Effector memory CD8-positive, alpha-beta T cell (primary cell): ENCODE measurements at regions not wholly inside any gene's neighbourhood (a gene's known extent, or its start where the extent isn't known, plus 50 kb on each side); places are given as distances from the start of the nearest gene placed in this dataset.
A peak's percentile ranks its signal among the peaks of the same experiment; 100 is the strongest.

Experiments used
- ATAC-seq: fragments of 150-1000 bp; cut with Tn5 transposase; replicated peaks from 2 replicates; pipeline ENCODE4 v1.10.0; 2021; ENCODE audit warnings: mild to moderate bottlenecking, moderate library complexity
- DNase-seq, 3 experiments: peaks; one replicate each; pipeline ENCODE4 v3.0.0; 2021
- H3K27ac Mint-ChIP-seq, 2 donors: one replicate each; pipeline ENCODE4 v1.8.0; 2022; ENCODE audit warnings: mild to moderate bottlenecking in 2 of 2, mixed read lengths in 2 of 2, moderate library complexity in 2 of 2
- H3K27me3 Mint-ChIP-seq, 2 donors: one replicate each; pipeline ENCODE4 v1.8.0; 2022; ENCODE audit warnings: mixed read lengths in 2 of 2
- H3K36me3 Mint-ChIP-seq: one replicate; pipeline ENCODE4 v1.8.0; 2022; ENCODE audit warnings: mild to moderate bottlenecking, moderate library complexity, mixed read lengths; ENCODE audit not compliant: insufficient read depth
- H3K4me1 Mint-ChIP-seq, 2 donors: one replicate each; pipeline ENCODE4 v1.8.0; 2022; ENCODE audit warnings: low read depth in 2 of 2, mixed read lengths in 2 of 2
- H3K4me3 Mint-ChIP-seq, 2 donors: one replicate each; pipeline ENCODE4 v1.8.0; 2022; ENCODE audit warnings: mild to moderate bottlenecking in 2 of 2, mixed read lengths in 2 of 2, moderate library complexity in 2 of 2
- H3K9me3 Mint-ChIP-seq, 2 donors: one replicate each; pipeline ENCODE4 v1.8.0; 2022; ENCODE audit warnings: mixed read lengths in 2 of 2

GRCh38 chr5:154566146-154566680 lies 88.2 kb upstream of the HAND1 start:
- DNase-seq (no peak), ATAC-seq (no peak)
- H3K4me1 Mint-ChIP-seq: no peaks in the 10 kb centered on the region
- H3K27ac Mint-ChIP-seq: no peak overlapping the region
- H3K36me3 Mint-ChIP-seq: no peaks in the 10 kb centered on the region
- H3K27me3 Mint-ChIP-seq: peaks cover 33 to 40% of the 10 kb centered on the region in 2 donors
- H3K9me3 Mint-ChIP-seq: no peaks in the 10 kb centered on the region
- no peak overlapping the region for H3K4me3 Mint-ChIP-seq

GRCh38 chr5:154565123-154565522 lies 87.1 kb upstream of the HAND1 start:
- H3K36me3 Mint-ChIP-seq: no peaks in the 10 kb centered on the region
- no peak overlapping the region for H3K4me3 Mint-ChIP-seq
- H3K27ac Mint-ChIP-seq: no peak overlapping the region
- peaks cover 35 to 44% of the 10 kb centered on the region in 2 donors for H3K27me3 Mint-ChIP-seq
- H3K4me1 Mint-ChIP-seq: no peaks in the 10 kb centered on the region
- ATAC-seq: no peak
- H3K9me3 Mint-ChIP-seq: no peaks in the 10 kb centered on the region
- no peak for DNase-seq

GRCh38 chr5:154562244-154562880 lies 84.3 kb upstream of the HAND1 start:
- Mint-ChIP-seq H3K27ac (no peak overlapping the region), H3K4me3 (no peak overlapping the region), H3K9me3 (no peaks in the 10 kb centered on the region), H3K36me3 (no peaks in the 10 kb centered on the region), H3K4me1 (no peaks in the 10 kb centered on the region), H3K27me3 (peaks cover 47 to 57% of the 10 kb centered on the region in 2 donors)
- no peak for DNase-seq
- no peak for ATAC-seq

GRCh38 chr5:154559398-154560276 lies 81.6 kb upstream of the HAND1 start:
- Mint-ChIP-seq H3K4me3 (no peak overlapping the region), H3K36me3 (no peaks in the 10 kb centered on the region), H3K9me3 (no peaks in the 10 kb centered on the region), H3K4me1 (no peaks in the 10 kb centered on the region), H3K27ac (no peak overlapping the region), H3K27me3 (peaks cover 24 to 29% of the 10 kb centered on the region in 2 donors)
- DNase-seq: no peak
- ATAC-seq: no peak

GRCh38 chr5:154557548-154557947 lies 79.5 kb upstream of the HAND1 start:
- no peak overlapping the region for H3K27ac Mint-ChIP-seq
- no peak overlapping the region for H3K4me3 Mint-ChIP-seq
- no peaks in the 10 kb centered on the region for H3K9me3 Mint-ChIP-seq
- ATAC-seq: no peak
- H3K36me3 Mint-ChIP-seq: no peaks in the 10 kb centered on the region
- no peaks in the 10 kb centered on the region for H3K4me1 Mint-ChIP-seq
- peaks cover 15 to 20% of the 10 kb centered on the region in 2 donors for H3K27me3 Mint-ChIP-seq
- DNase-seq: no peak

GRCh38 chr5:154547551-154547950 lies 69.5 kb upstream of the HAND1 start:
- no peaks in the 10 kb centered on the region for H3K9me3 Mint-ChIP-seq
- DNase-seq: no peak
- ATAC-seq: no peak
- peaks cover 3% of the 10 kb centered on the region for H3K36me3 Mint-ChIP-seq
- H3K27ac Mint-ChIP-seq: no peak overlapping the region
- H3K27me3 Mint-ChIP-seq: peaks cover 39 to 51% of the 10 kb centered on the region in 2 donors
- H3K4me3 Mint-ChIP-seq: no peak overlapping the region
- no peaks in the 10 kb centered on the region for H3K4me1 Mint-ChIP-seq

GRCh38 chr5:154546719-154547118 lies 68.7 kb upstream of the HAND1 start:
- Mint-ChIP-seq H3K4me3 (no peak overlapping the region), H3K9me3 (no peaks in the 10 kb centered on the region), H3K36me3 (no peaks in the 10 kb centered on the region), H3K27me3 (peaks cover 38 to 59% of the 10 kb centered on the region in 2 donors), H3K4me1 (no peaks in the 10 kb centered on the region), H3K27ac (no peak overlapping the region)
- DNase-seq (no peak), ATAC-seq (no peak)

- H3K9me3 Mint-ChIP-seq: no peaks in the 10 kb centered on the region
- H3K27me3 Mint-ChIP-seq: peaks cover 31 to 51% of the 10 kb centered on the region in 2 donors
- DNase-seq: no peak
- no peaks in the 10 kb centered on the region for H3K4me1 Mint-ChIP-seq
- H3K27ac Mint-ChIP-seq: peak overlapping the region in 1 of 2 donors; percentile 53
- H3K36me3 Mint-ChIP-seq: no peaks in the 10 kb centered on the region
- no peak for ATAC-seq
- no peak overlapping the region for H3K4me3 Mint-ChIP-seq
Observed at GRCh38 chr5:154544646-154545045, 66.6 kb upstream of the HAND1 start.

- no peaks in the 10 kb centered on the region for H3K9me3 Mint-ChIP-seq
- no peak overlapping the region for H3K4me3 Mint-ChIP-seq
- DNase-seq (no peak), ATAC-seq (no peak)
- no peak overlapping the region for H3K27ac Mint-ChIP-seq
- no peaks in the 10 kb centered on the region for H3K4me1 Mint-ChIP-seq
- no peaks in the 10 kb centered on the region for H3K36me3 Mint-ChIP-seq
- peaks cover 23 to 47% of the 10 kb centered on the region in 2 donors for H3K27me3 Mint-ChIP-seq
Observed at GRCh38 chr5:154543380-154543779, 65.4 kb upstream of the HAND1 start.

GRCh38 chr5:154542581-154542980 lies 64.6 kb upstream of the HAND1 start:
- Mint-ChIP-seq H3K27me3 (peaks cover 23 to 50% of the 10 kb centered on the region in 2 donors), H3K4me1 (no peaks in the 10 kb centered on the region), H3K36me3 (no peaks in the 10 kb centered on the region), H3K4me3 (no peak overlapping the region), H3K27ac (no peak overlapping the region), H3K9me3 (no peaks in the 10 kb centered on the region)
- no peak for ATAC-seq
- no peak for DNase-seq

GRCh38 chr5:154542000-154542399 lies 64.0 kb upstream of the HAND1 start:
- no peaks in the 10 kb centered on the region for H3K4me1 Mint-ChIP-seq
- H3K27ac Mint-ChIP-seq: no peak overlapping the region
- ATAC-seq: no peak
- H3K9me3 Mint-ChIP-seq: no peaks in the 10 kb centered on the region
- peaks cover 28 to 55% of the 10 kb centered on the region in 2 donors for H3K27me3 Mint-ChIP-seq
- H3K4me3 Mint-ChIP-seq: no peak overlapping the region
- no peak for DNase-seq
- H3K36me3 Mint-ChIP-seq: no peaks in the 10 kb centered on the region

GRCh38 chr5:154541553-154541952 lies 63.5 kb upstream of the HAND1 start:
- H3K4me3 Mint-ChIP-seq: no peak overlapping the region
- ATAC-seq (no peak), DNase-seq (no peak)
- H3K9me3 Mint-ChIP-seq: no peaks in the 10 kb centered on the region
- peaks cover 30 to 56% of the 10 kb centered on the region in 2 donors for H3K27me3 Mint-ChIP-seq
- H3K4me1 Mint-ChIP-seq: no peaks in the 10 kb centered on the region
- no peak overlapping the region for H3K27ac Mint-ChIP-seq
- H3K36me3 Mint-ChIP-seq: no peaks in the 10 kb centered on the region

- Mint-ChIP-seq H3K4me1 (no peaks in the 10 kb centered on the region), H3K36me3 (no peaks in the 10 kb centered on the region), H3K9me3 (no peaks in the 10 kb centered on the region), H3K4me3 (no peak overlapping the region), H3K27ac (no peak overlapping the region), H3K27me3 (peaks cover 22 to 48% of the 10 kb centered on the region in 2 donors)
- DNase-seq (no peak), ATAC-seq (no peak)
Observed at GRCh38 chr5:154540600-154540999, 62.6 kb upstream of the HAND1 start.

GRCh38 chr5:154538492-154538891 lies 60.5 kb upstream of the HAND1 start:
- no peak for DNase-seq
- H3K36me3 Mint-ChIP-seq: no peaks in the 10 kb centered on the region
- no peaks in the 10 kb centered on the region for H3K4me1 Mint-ChIP-seq
- no peak overlapping the region for H3K4me3 Mint-ChIP-seq
- H3K9me3 Mint-ChIP-seq: no peaks in the 10 kb centered on the region
- ATAC-seq: no peak
- peaks cover 11 to 42% of the 10 kb centered on the region in 2 donors for H3K27me3 Mint-ChIP-seq
- no peak overlapping the region for H3K27ac Mint-ChIP-seq
